Vagina (tissue), 2 donors: ENCODE measurements at regions not wholly inside any gene's neighbourhood (a gene's known extent, or its start where the extent isn't known, plus 50 kb on each side); places are given as distances from the start of the nearest gene placed in this dataset.

Source experiments
- DNase-seq, 2 donors: peaks; one replicate each; pipeline ENCODE4 v3.0.0-alpha.2; 2017; ENCODE audit errors: extremely low spot score in 2 of 2
- H3K27ac ChIP-seq: fragments of 200-600 bp; sonication (generic); one replicate; pipeline ENCODE4 v1.5.1; 2019
- H3K27me3 ChIP-seq: fragments of 200-600 bp; sonication (generic); one replicate; pipeline ENCODE4 v1.5.1; 2019
- H3K36me3 ChIP-seq, 2 donors: fragments of 200-600 bp; sonication (generic); one replicate each; pipeline ENCODE4 v1.5.1; 2017 to 2019
- H3K4me1 ChIP-seq: fragments of 200-600 bp; sonication (generic); one replicate; pipeline ENCODE4 v1.5.1; 2019
- H3K4me3 ChIP-seq, 2 donors: fragments of 200-600 bp; sonication (generic); 1 replicate in 1 of 2; 2 replicates in 1 of 2; pipeline ENCODE4 v1.5.1; 2016 to 2019
- H3K9me3 ChIP-seq: fragments of 200-600 bp; sonication (generic); one replicate; pipeline ENCODE4 v1.5.1; 2019
- CTCF ChIP-seq, 3 experiments: fragments of 450-650 bp in 2 of 3; fragments of 200-600 bp in 1 of 3; sonication (generic) in 1 of 3; IDR thresholded peaks; one replicate each; pipeline ENCODE4 v1.5.1; 2017 to 2019; ENCODE audit warnings: antibody characterized with exemption in 3 of 3, mild to moderate bottlenecking in 2 of 3, moderate library complexity in 2 of 3
- POLR2A ChIP-seq, 2 donors: fragments of 450-650 bp; IDR thresholded peaks; one replicate each; pipeline ENCODE4 v1.6.1; 2017; ENCODE audit warnings: antibody characterized with exemption in 2 of 2, mild to moderate bottlenecking in 2 of 2, moderate library complexity in 2 of 2
- POLR2AphosphoS5 ChIP-seq, 2 donors: sonication (generic); formaldehyde crosslinking; IDR thresholded peaks; one replicate each; pipeline ENCODE4 v1.9.0; 2017; ENCODE audit warnings: antibody characterized with exemption in 2 of 2, mild to moderate bottlenecking in 2 of 2, low read depth in 1 of 2; ENCODE audit not compliant: insufficient read depth in 1 of 2
- intact Hi-C: fragments of 100-400 bp; cut with DNase I; formaldehyde crosslinking; loops from one replicate; pipeline ENCODE4 v1.15.1; 2023

DNA sequence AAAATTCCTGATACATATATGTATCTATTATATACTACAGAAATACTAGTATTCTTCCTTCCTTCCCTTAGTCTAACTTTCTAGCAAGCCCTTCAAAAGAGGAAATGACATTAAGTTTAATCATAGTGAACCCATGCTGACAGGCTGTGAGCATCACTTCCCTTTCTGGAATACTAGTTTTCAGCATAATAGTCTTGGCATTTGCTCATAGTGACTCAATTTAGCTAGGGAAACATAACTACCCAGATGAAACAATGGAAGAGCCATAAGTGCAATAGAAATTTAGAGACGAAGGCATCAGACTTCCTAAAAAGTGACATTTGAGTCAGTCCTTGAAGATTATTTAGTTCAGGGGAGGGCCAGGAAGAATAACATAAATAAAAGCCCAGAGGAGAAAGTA, 184.5 kb upstream of the CRY1 start:
- Histone ChIP-seq H3K36me3 (no peaks in the 10 kb centered on the region), H3K4me1 (no peaks in the 10 kb centered on the region), H3K27ac (no peak overlapping the region), H3K9me3 (no peaks in the 10 kb centered on the region), H3K27me3 (no peaks in the 10 kb centered on the region), H3K4me3 (no peak overlapping the region)
- no peak for DNase-seq
- intact Hi-C loops: no loop called here
- TF ChIP-seq POLR2AphosphoS5 (IDR thresholded peaks at IDR 0.05; ENCODE audit: insufficient read depth in 1 of 2, low read depth in 1 of 2) (no peak), CTCF (IDR thresholded peaks at IDR 0.05) (no peak), POLR2A (IDR thresholded peaks at IDR 0.05) (no peak)

GRCh38 chr12:107282628-107283027, 189.3 kb upstream of the CRY1 start:
- Histone ChIP-seq H3K36me3 (no peaks in the 10 kb centered on the region), H3K27ac (no peak overlapping the region), H3K4me3 (no peak overlapping the region), H3K9me3 (no peaks in the 10 kb centered on the region), H3K4me1 (no peaks in the 10 kb centered on the region), H3K27me3 (no peaks in the 10 kb centered on the region)
- TF ChIP-seq POLR2AphosphoS5 (IDR thresholded peaks at IDR 0.05; ENCODE audit: insufficient read depth in 1 of 2, low read depth in 1 of 2): no peak
- TF ChIP-seq CTCF (IDR thresholded peaks at IDR 0.05): no peak
- no peak for TF ChIP-seq POLR2A (IDR thresholded peaks at IDR 0.05)
- DNase-seq: no peak
- intact Hi-C loops: no loop called here

DNA sequence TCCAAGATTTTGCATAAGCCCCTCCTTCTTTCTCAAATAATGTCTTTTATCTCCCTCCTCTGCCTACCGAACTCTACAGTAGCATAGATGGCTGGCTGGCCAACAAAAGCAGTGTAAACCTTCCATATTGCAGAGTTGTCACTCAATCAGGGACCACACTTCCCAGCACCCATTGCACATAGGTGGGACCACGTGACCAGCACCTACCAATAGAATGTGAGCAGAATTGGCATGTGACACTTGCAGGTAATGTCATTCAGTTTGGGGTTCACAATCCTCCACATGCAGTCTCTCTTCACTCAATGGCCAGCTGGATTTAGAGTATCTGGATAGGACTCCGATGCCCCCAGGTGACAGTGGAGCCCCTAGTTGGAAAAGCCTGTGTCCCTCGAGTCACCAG, 190.3 kb upstream of the CRY1 start:
- intact Hi-C loops: no loop called here
- no peak overlapping the region for H3K27ac ChIP-seq
- TF ChIP-seq POLR2AphosphoS5 (IDR thresholded peaks at IDR 0.05; ENCODE audit: insufficient read depth in 1 of 2, low read depth in 1 of 2): no peak
- TF ChIP-seq POLR2A (IDR thresholded peaks at IDR 0.05): no peak

GRCh38 chr12:107284692-107285091, 191.3 kb upstream of the CRY1 start:
- no peak for DNase-seq
- Histone ChIP-seq H3K9me3 (no peaks in the 10 kb centered on the region), H3K27me3 (no peaks in the 10 kb centered on the region), H3K4me1 (no peaks in the 10 kb centered on the region), H3K27ac (no peak overlapping the region), H3K4me3 (no peak overlapping the region), H3K36me3 (no peaks in the 10 kb centered on the region)
- intact Hi-C loops: no loop called here
- TF ChIP-seq POLR2AphosphoS5 (IDR thresholded peaks at IDR 0.05; ENCODE audit: insufficient read depth in 1 of 2, low read depth in 1 of 2) (no peak), CTCF (IDR thresholded peaks at IDR 0.05) (no peak), POLR2A (IDR thresholded peaks at IDR 0.05) (no peak)

More for the DNA sequence above, 190.3 kb upstream of the CRY1 start:
- H3K9me3 ChIP-seq: no peaks in the 10 kb centered on the region
- no peaks in the 10 kb centered on the region for H3K27me3 ChIP-seq
- H3K36me3 ChIP-seq: no peaks in the 10 kb centered on the region
- H3K4me3 ChIP-seq: no peak overlapping the region
- no peaks in the 10 kb centered on the region for H3K4me1 ChIP-seq
- no peak for DNase-seq

- no peaks in the 10 kb centered on the region for H3K36me3 ChIP-seq
- no peak overlapping the region for H3K4me3 ChIP-seq
- intact Hi-C loops: no loop called here
- H3K4me1 ChIP-seq: no peaks in the 10 kb centered on the region
- TF ChIP-seq CTCF (IDR thresholded peaks at IDR 0.05) (no peak), POLR2AphosphoS5 (IDR thresholded peaks at IDR 0.05; ENCODE audit: insufficient read depth in 1 of 2, low read depth in 1 of 2) (no peak), POLR2A (IDR thresholded peaks at IDR 0.05) (no peak)
- DNase-seq: no peak
- no peaks in the 10 kb centered on the region for H3K27me3 ChIP-seq
- H3K27ac ChIP-seq: no peak overlapping the region
- no peaks in the 10 kb centered on the region for H3K9me3 ChIP-seq
These were observed 194.4 kb upstream of the CRY1 start for GRCh38 chr12:107287436-107288413.
